Endothelial cell of umbilical vein (primary cell): ENCODE measurements at regions not wholly inside any gene's neighbourhood (a gene's known extent, or its start where the extent isn't known, plus 50 kb on each side); places are given as distances from the start of the nearest gene placed in this dataset.

Experiments
- BruUV-seq: library from RNA; stranded (reverse); fragments of 400-500 nt; replicated peaks from 2 replicates; lab custom pipeline; 2021; lab: Mats Ljungman, UMichigan
- CTCF ChIA-PET: fragments of 300-600, 350-600 bp; sonication (Branson Sonifier 250); formaldehyde crosslinking; loops from one replicate; lab custom pipeline; 2021; ENCODE audit warnings: antibody characterized with exemption, inconsistent platforms; lab: Charles Lee
- POLR2A ChIA-PET: fragments of 300-600, 350-600 bp; sonication (Branson Sonifier 250); formaldehyde crosslinking; loops from one replicate; lab custom pipeline; 2021; ENCODE audit warnings: antibody characterized with exemption, inconsistent platforms; lab: Charles Lee
- DNase-seq: peaks from one replicate; pipeline ENCODE4 v3.0.0-alpha.2; 2011; ENCODE audit warnings: low read depth, low spot score
- FAIRE-seq: peaks from 2 replicates; lab custom pipeline; 2011; peaks lifted over from hg19 to GRCh38; lab: Jason Lieb, UNC
- H2AFZ ChIP-seq: 2 replicates; pipeline ENCODE4 v1.6.0; 2012; ENCODE audit warnings: low read depth, low read length, control low read depth, inconsistent platforms
- H3K27ac ChIP-seq: 2 replicates; pipeline ENCODE4 v1.5.1; 2011; ENCODE audit warnings: low read depth, mild to moderate bottlenecking, control low read depth, low read length, moderate library complexity; ENCODE audit not compliant: insufficient read depth
- H3K27me3 ChIP-seq, 2 experiments: 2 replicates each; pipeline versions ENCODE4 v1.6.0 to v1.6.1; 2011; ENCODE audit warnings: low read length in 2 of 2, mixed read lengths in 1 of 2; ENCODE audit not compliant: control insufficient read depth in 2 of 2, insufficient read depth in 2 of 2
- H3K36me3 ChIP-seq, 2 experiments: 2 replicates in 1 of 2; 3 replicates in 1 of 2; pipeline ENCODE4 v1.5.1; 2011; ENCODE audit warnings: low read length in 2 of 2, mild to moderate bottlenecking in 1 of 2, moderate library complexity in 1 of 2; ENCODE audit not compliant: control insufficient read depth in 2 of 2, insufficient read depth in 2 of 2; ENCODE audit errors: extremely low read depth in 1 of 2
- H3K4me1 ChIP-seq: 3 replicates; pipeline ENCODE4 v1.5.1; 2011; ENCODE audit warnings: mild to moderate bottlenecking, low read length; ENCODE audit not compliant: control insufficient read depth, insufficient read depth; ENCODE audit errors: extremely low read depth
- H3K4me2 ChIP-seq: 2 replicates; pipeline ENCODE4 v1.6.1; 2011; ENCODE audit warnings: low read length, control low read depth, mixed read lengths; ENCODE audit not compliant: insufficient read depth
- H3K4me3 ChIP-seq, 3 experiments: fragments of 200-600 bp in 1 of 3; sonication (generic), shearing (Covaris generic) in 1 of 3; replicated peaks in 1 of 3; 2 replicates each; pipeline ENCODE4 v1.5.1; 2011 to 2016; ENCODE audit warnings: control low read depth in 3 of 3, low read length in 3 of 3, mild to moderate bottlenecking in 2 of 3, inconsistent platforms in 1 of 3, low read depth in 1 of 3, moderate library complexity in 1 of 3; ENCODE audit not compliant: insufficient read depth in 1 of 3
- H3K79me2 ChIP-seq: 2 replicates; pipeline ENCODE4 v1.6.0; 2012; ENCODE audit warnings: low read length, inconsistent platforms; ENCODE audit not compliant: control insufficient read depth, insufficient read depth
- H3K9ac ChIP-seq: replicated peaks from 2 replicates; pipeline ENCODE3; 2011; ENCODE audit warnings: low read length, control low read depth; ENCODE audit not compliant: insufficient read depth; ENCODE audit errors: extremely low read depth
- H3K9me1 ChIP-seq: replicated peaks from 3 replicates; pipeline ENCODE4 v1.6.0; 2011; ENCODE audit warnings: mild to moderate bottlenecking, low read length; ENCODE audit not compliant: control insufficient read depth, insufficient read depth; ENCODE audit errors: extremely low read depth
- H3K9me3 ChIP-seq: replicated peaks from 2 replicates; pipeline ENCODE4 v1.5.1; 2012; ENCODE audit warnings: low read length, inconsistent platforms; ENCODE audit not compliant: control insufficient read depth, insufficient read depth
- H4K20me1 ChIP-seq: replicated peaks from 2 replicates; pipeline ENCODE3; 2011; ENCODE audit warnings: mild to moderate bottlenecking, low read length; ENCODE audit not compliant: control insufficient read depth, insufficient read depth; ENCODE audit errors: extremely low read depth
- EZH2 ChIP-seq: IDR thresholded peaks from 2 replicates; pipeline ENCODE4 v1.6.1; 2012; ENCODE audit warnings: borderline replicate concordance, low read depth, mild to moderate bottlenecking, moderate library complexity, low read length, inconsistent platforms; ENCODE audit not compliant: severe bottlenecking
- FOS ChIP-seq: IDR thresholded peaks from 2 replicates; pipeline ENCODE4 v1.6.1; 2011; ENCODE audit warnings: mild to moderate bottlenecking, low read length, moderate library complexity, borderline replicate concordance; ENCODE audit not compliant: insufficient read depth
- GATA2 ChIP-seq: IDR thresholded peaks from 2 replicates; pipeline ENCODE4 v1.7.0; 2011; ENCODE audit warnings: low read depth, mild to moderate bottlenecking, moderate library complexity, mixed read lengths, low read length; ENCODE audit not compliant: insufficient read length, insufficient read depth
- JUN ChIP-seq: IDR thresholded peaks from 2 replicates; pipeline ENCODE4 v1.6.1; 2011; ENCODE audit warnings: borderline replicate concordance, low read depth; ENCODE audit not compliant: insufficient read length, insufficient read depth
- MYC ChIP-seq: IDR thresholded peaks from one replicate; pipeline ENCODE4 v1.6.1; 2011; ENCODE audit warnings: mild to moderate bottlenecking, low read depth, low read length
- POLR2A ChIP-seq: IDR thresholded peaks from 2 replicates; pipeline ENCODE4 v1.6.1; 2012; ENCODE audit warnings: low read depth, mild to moderate bottlenecking, control low read depth, low read length
- POLR2AphosphoS5 ChIP-seq: IDR thresholded peaks from 2 replicates; pipeline ENCODE4 v1.6.1; 2012; ENCODE audit warnings: low read depth, mild to moderate bottlenecking, control low read depth, low read length, moderate library complexity; ENCODE audit not compliant: insufficient read depth
- dilution Hi-C: fragments of 300-500 bp; cut with MboI; formaldehyde crosslinking; loops from one replicate; pipeline ENCODE4 v1.15.0; 2019; ENCODE audit warnings: low sequenced_read_pairs; ENCODE audit not compliant: extremely low pct_ligation_motif_present
- intact Hi-C: fragments of 100-400 bp; cut with micrococcal nuclease; formaldehyde crosslinking; loops from one replicate; pipeline ENCODE4 v1.10.0; 2022
- TF ChIP-seq, protein P1 (sequence below): IDR thresholded peaks from 2 replicates; pipeline ENCODE4 v1.6.1; 2011; ENCODE audit not compliant: insufficient read depth, insufficient read length
- TF ChIP-seq, protein P2 (sequence below), 2 donors: IDR thresholded peaks; 1 replicate in 1 of 2; 2 replicates in 1 of 2; pipeline ENCODE4 v1.5.1; 2011; ENCODE audit warnings: low read length in 2 of 2, mild to moderate bottlenecking in 2 of 2, moderate library complexity in 2 of 2, control low read depth in 1 of 2, inconsistent platforms in 1 of 2, low read depth in 1 of 2; ENCODE audit not compliant: insufficient read depth in 1 of 2; ENCODE audit errors: extremely low read depth in 1 of 2

DNA sequence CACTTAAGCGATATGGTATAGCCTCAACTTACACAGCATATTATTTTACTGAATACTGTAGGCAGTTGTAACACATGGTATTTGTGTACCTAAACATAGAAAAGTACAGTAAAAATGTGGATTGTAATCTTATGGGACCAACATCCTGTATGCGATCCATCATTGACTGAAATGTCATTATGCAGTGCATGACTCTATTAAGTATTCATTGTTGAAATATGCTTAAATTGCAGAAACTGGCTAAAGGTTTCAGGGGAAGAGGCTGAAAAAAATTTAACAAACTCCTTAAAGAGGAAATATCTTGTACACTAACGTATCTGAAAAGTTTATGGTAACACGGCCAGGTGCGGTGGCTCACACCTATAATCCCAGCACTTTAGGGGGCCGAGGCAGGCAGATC, 214.1 kb upstream of the PARD3B start:
- Histone ChIP-seq H3K9ac (no peak overlapping the region), H3K9me1 (no peaks in the 10 kb centered on the region), H3K4me2 (no peak overlapping the region), H4K20me1 (no peaks in the 10 kb centered on the region), H3K79me2 (no peaks in the 10 kb centered on the region), H3K27ac (no peak overlapping the region), H3K4me3 (no peak overlapping the region), H3K27me3 (no peaks in the 10 kb centered on the region), H3K9me3 (no peaks in the 10 kb centered on the region), H3K36me3 (no peaks in the 10 kb centered on the region), H3K4me1 (no peaks in the 10 kb centered on the region), H2AFZ (no peak overlapping the region)
- intact Hi-C loops (no loop called here), dilution Hi-C loops (no loop called here)
- no TSS peak for BruUV-seq
- no peak for FAIRE-seq
- TF ChIP-seq JUN (no peak), FOS (no peak), POLR2AphosphoS5 (no peak), POLR2A (no peak), GATA2 (no peak), EZH2 (no peak), MYC (no peak)
- TF ChIP-seq, protein P1, sequence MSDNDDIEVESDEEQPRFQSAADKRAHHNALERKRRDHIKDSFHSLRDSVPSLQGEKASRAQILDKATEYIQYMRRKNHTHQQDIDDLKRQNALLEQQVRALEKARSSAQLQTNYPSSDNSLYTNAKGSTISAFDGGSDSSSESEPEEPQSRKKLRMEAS, result no peak
- TF ChIP-seq, protein P2, sequence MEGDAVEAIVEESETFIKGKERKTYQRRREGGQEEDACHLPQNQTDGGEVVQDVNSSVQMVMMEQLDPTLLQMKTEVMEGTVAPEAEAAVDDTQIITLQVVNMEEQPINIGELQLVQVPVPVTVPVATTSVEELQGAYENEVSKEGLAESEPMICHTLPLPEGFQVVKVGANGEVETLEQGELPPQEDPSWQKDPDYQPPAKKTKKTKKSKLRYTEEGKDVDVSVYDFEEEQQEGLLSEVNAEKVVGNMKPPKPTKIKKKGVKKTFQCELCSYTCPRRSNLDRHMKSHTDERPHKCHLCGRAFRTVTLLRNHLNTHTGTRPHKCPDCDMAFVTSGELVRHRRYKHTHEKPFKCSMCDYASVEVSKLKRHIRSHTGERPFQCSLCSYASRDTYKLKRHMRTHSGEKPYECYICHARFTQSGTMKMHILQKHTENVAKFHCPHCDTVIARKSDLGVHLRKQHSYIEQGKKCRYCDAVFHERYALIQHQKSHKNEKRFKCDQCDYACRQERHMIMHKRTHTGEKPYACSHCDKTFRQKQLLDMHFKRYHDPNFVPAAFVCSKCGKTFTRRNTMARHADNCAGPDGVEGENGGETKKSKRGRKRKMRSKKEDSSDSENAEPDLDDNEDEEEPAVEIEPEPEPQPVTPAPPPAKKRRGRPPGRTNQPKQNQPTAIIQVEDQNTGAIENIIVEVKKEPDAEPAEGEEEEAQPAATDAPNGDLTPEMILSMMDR (IDR thresholded peaks at IDR 0.05; ENCODE audit: extremely low read depth in 1 of 2, insufficient read depth in 1 of 2, low read depth in 1 of 2, low read length in 2 of 2), result no peak
- ChIA-PET CTCF (interaction anchor here (1.3 kb wide), 1 partner anchor 361 kb away, joined by 4 read pairs; no protein-coding TSS in a partner anchor), POLR2A (no interaction called here)
- no peak for DNase-seq
